HCT116 (cell line): ENCODE measurements at regions not wholly inside any gene's neighbourhood (a gene's known extent, or its start where the extent isn't known, plus 50 kb on each side); places are given as distances from the start of the nearest gene placed in this dataset.
"Not testable (repeated sequence)": the region's sequence is repeated elsewhere in the genome, so short reads cannot be mapped to it uniquely, and the experiment has no call there.

Source experiments
- ATAC-seq: fragments of 200-7000 bp; cut with Tn5 transposase; 2 replicates; pipeline ENCODE4 v1.9.1; 2020; ENCODE audit warnings: mild to moderate bottlenecking, moderate library complexity
- BruUV-seq: library from RNA; stranded (reverse); fragments of 400-500 nt; replicated peaks from 2 replicates; lab custom pipeline; 2021; lab: Mats Ljungman, UMichigan
- CTCF ChIA-PET: fragments of 300-600 bp; sonication (Branson Sonifier 250); formaldehyde crosslinking; loops from one replicate; lab custom pipeline; 2021; ENCODE audit warnings: antibody characterized with exemption; lab: Charles Lee
- POLR2A ChIA-PET: fragments of 300-600, 350-600 bp; sonication (Branson Sonifier 250); formaldehyde crosslinking; loops from one replicate; lab custom pipeline; 2021; ENCODE audit warnings: antibody characterized with exemption; lab: Charles Lee
- RAD21 ChIA-PET, 2 experiments: fragments of 300-600 bp; sonication (Branson Sonifier 250); formaldehyde crosslinking; loops; one replicate each; lab custom pipeline; 2023; ENCODE audit warnings: low total read pairs in 2 of 2; ENCODE audit not compliant: uncharacterized antibody in 2 of 2, unreplicated experiment in 2 of 2, low non-redundant PET in 1 of 2; lab: Charles Lee
- DNase-seq: peaks from one replicate; pipeline ENCODE4 v3.0.0-alpha.2; 2010; ENCODE audit warnings: low read depth, low spot score
- H2AFZ ChIP-seq: fragments of 200-600 bp; shearing (Covaris generic), sonication (generic); 2 replicates; pipeline ENCODE4 v1.6.1; 2017; ENCODE audit warnings: low read depth, mixed run types, mixed read lengths, antibody characterized with exemption, low read length; ENCODE audit not compliant: poor library complexity, severe bottlenecking
- H3K27ac ChIP-seq: 2 replicates; pipeline ENCODE4 v1.5.1; 2012; ENCODE audit warnings: low read depth, low read length
- H3K27me3 ChIP-seq: fragments of 200-600 bp; sonication (generic); 2 replicates; pipeline ENCODE4 v1.6.1; 2016; ENCODE audit warnings: mixed run types, low read length, mixed read lengths; ENCODE audit not compliant: insufficient read depth
- H3K36me3 ChIP-seq, 2 experiments: fragments of 200-500 bp in 1 of 2; fragments of 200-600 bp in 1 of 2; sonication (Bioruptor generic) in 1 of 2; sonication (generic) in 1 of 2; 2 replicates each; pipeline versions ENCODE4 v1.5.1 to v1.6.1; 2014 to 2016; ENCODE audit warnings: low read length in 2 of 2, inconsistent platforms in 1 of 2, mixed read lengths in 1 of 2, mixed run types in 1 of 2; ENCODE audit not compliant: insufficient read depth in 2 of 2, control insufficient read depth in 1 of 2
- H3K4me1 ChIP-seq, 2 experiments: fragments of 200-600 bp in 1 of 2; sonication (generic) in 1 of 2; 2 replicates each; pipeline versions ENCODE4 v1.5.1 to v1.6.1; 2012 to 2017; ENCODE audit warnings: low read length in 2 of 2, inconsistent platforms in 1 of 2, mild to moderate bottlenecking in 1 of 2, mixed read lengths in 1 of 2, mixed run types in 1 of 2, moderate library complexity in 1 of 2; ENCODE audit not compliant: insufficient read depth in 2 of 2, control insufficient read depth in 1 of 2
- H3K4me2 ChIP-seq: fragments of 200-600 bp; sonication (generic); 2 replicates; pipeline ENCODE4 v1.6.1; 2017; ENCODE audit warnings: mixed run types, low read length, mixed read lengths
- H3K4me3 ChIP-seq, 2 experiments: fragments of 200-600 bp in 1 of 2; sonication (generic) in 1 of 2; replicated peaks in 1 of 2; 2 replicates each; pipeline ENCODE4 v1.5.1; 2011 to 2016; ENCODE audit warnings: low read length in 2 of 2, control low read depth in 1 of 2, low read depth in 1 of 2, mild to moderate bottlenecking in 1 of 2, mixed read lengths in 1 of 2, mixed run types in 1 of 2
- H3K79me2 ChIP-seq: fragments of 200-600 bp; sonication (generic); 2 replicates; pipeline ENCODE4 v1.6.1; 2017; ENCODE audit warnings: mild to moderate bottlenecking, mixed run types, low read length, moderate library complexity, mixed read lengths; ENCODE audit not compliant: insufficient read depth
- H3K9ac ChIP-seq: fragments of 200-600 bp; sonication (generic); 2 replicates; pipeline ENCODE4 v1.6.1; 2016; ENCODE audit warnings: low read length, mixed read lengths
- H3K9me2 ChIP-seq: fragments of 200-600 bp; sonication (generic), shearing (Covaris generic); 2 replicates; pipeline ENCODE4 v1.6.1; 2017; ENCODE audit warnings: mixed run types, mild to moderate bottlenecking, moderate library complexity; ENCODE audit not compliant: insufficient read depth
- H3K9me3 ChIP-seq, 2 experiments: fragments of 200-500 bp in 1 of 2; fragments of 200-600 bp in 1 of 2; sonication (Bioruptor generic) in 1 of 2; sonication (generic) in 1 of 2; 2 replicates each; pipeline ENCODE4 v1.6.1; 2014 to 2017; ENCODE audit warnings: low read length in 2 of 2, mixed read lengths in 2 of 2, inconsistent platforms in 1 of 2, low read depth in 1 of 2, mild to moderate bottlenecking in 1 of 2, mixed run types in 1 of 2, moderate library complexity in 1 of 2; ENCODE audit not compliant: control insufficient read depth in 1 of 2, insufficient read depth in 1 of 2
- H4K20me1 ChIP-seq: fragments of 200-600 bp; sonication (generic), shearing (Covaris generic); 2 replicates; pipeline ENCODE4 v1.6.1; 2017; ENCODE audit warnings: mixed run types, mild to moderate bottlenecking, moderate library complexity; ENCODE audit not compliant: insufficient read depth
- intact Hi-C: fragments of 100-400 bp; cut with micrococcal nuclease; formaldehyde crosslinking; loops from 2 replicates; pipeline ENCODE4 v1.10.0; 2022

GRCh38 chr11:3284248-3284647 is 52.0 kb upstream of the MRGPRE start:
- POLR2A ChIA-PET, H3K4me2 ChIP-seq, ATAC-seq: not testable (repeated sequence)

DNA sequence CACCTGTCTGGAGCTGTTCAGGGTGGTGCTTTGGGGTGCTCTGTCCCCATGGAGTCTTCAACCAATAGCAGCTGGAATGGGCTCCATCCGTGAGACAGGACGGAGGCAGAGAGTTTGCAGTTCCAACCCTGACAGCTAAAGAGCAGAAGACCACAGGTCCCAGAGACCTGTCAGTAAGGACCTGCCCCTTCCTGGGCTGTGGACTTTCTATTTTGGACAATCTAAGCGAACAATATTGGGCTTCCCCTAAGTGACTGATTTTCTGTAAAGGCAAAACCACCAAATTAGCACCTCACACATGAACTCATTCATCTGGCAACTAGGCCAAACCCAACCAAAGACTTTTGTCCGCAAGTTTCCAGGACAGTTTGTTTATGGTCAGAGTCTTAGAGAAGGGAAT is 50.5 kb upstream of the MRGPRE start:
- H3K4me3 ChIP-seq, H3K9ac ChIP-seq, H3K9me3 ChIP-seq, RAD21 ChIA-PET, intact Hi-C loops, H2AFZ ChIP-seq, H4K20me1 ChIP-seq, POLR2A ChIA-PET, DNase-seq, CTCF ChIA-PET, H3K79me2 ChIP-seq, H3K9me2 ChIP-seq, H3K27ac ChIP-seq, H3K27me3 ChIP-seq, H3K4me1 ChIP-seq, ATAC-seq, BruUV-seq, H3K36me3 ChIP-seq, H3K4me2 ChIP-seq: not testable (repeated sequence)

More at GRCh38 chr11:3284248-3284647, 52.0 kb upstream of the MRGPRE start:
- H4K20me1 ChIP-seq, intact Hi-C loops, BruUV-seq, H3K9ac ChIP-seq, H3K27me3 ChIP-seq, H3K27ac ChIP-seq, H2AFZ ChIP-seq, CTCF ChIA-PET, H3K36me3 ChIP-seq, RAD21 ChIA-PET, H3K9me3 ChIP-seq, H3K9me2 ChIP-seq, DNase-seq, H3K79me2 ChIP-seq, H3K4me1 ChIP-seq, H3K4me3 ChIP-seq: not testable (repeated sequence)
